ENCODE measurements at regions not wholly inside any gene's neighbourhood (a gene's known extent, or its start where the extent isn't known, plus 50 kb on each side); places are given as distances from the start of the nearest gene placed in this dataset.

DNA sequence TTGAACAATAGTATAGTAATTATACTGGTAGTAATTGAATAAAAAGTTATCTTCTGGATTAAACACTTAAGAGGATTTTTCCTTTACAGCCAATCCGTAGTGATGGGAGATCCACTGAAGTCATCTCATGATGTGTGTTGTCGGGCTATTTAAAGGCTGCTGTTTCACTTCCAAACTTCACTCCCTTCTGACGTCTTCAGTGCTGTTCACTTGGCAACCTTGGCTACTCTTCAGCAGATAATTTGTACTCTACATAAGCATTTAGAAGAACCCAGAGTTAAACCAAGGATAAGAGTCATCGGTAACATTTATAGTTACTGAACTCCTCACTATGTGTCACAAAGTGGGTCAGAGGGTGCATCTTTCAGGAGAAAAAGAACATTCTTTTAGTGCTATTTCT, 179.1 kb upstream of the EYA4 start:
- TF ChIP-seq EZH2phosphoT487 (IDR thresholded peaks at IDR 0.05; ENCODE audit: low read depth, severe bottlenecking, unreplicated experiment): no peak
- TF ChIP-seq, protein P1, sequence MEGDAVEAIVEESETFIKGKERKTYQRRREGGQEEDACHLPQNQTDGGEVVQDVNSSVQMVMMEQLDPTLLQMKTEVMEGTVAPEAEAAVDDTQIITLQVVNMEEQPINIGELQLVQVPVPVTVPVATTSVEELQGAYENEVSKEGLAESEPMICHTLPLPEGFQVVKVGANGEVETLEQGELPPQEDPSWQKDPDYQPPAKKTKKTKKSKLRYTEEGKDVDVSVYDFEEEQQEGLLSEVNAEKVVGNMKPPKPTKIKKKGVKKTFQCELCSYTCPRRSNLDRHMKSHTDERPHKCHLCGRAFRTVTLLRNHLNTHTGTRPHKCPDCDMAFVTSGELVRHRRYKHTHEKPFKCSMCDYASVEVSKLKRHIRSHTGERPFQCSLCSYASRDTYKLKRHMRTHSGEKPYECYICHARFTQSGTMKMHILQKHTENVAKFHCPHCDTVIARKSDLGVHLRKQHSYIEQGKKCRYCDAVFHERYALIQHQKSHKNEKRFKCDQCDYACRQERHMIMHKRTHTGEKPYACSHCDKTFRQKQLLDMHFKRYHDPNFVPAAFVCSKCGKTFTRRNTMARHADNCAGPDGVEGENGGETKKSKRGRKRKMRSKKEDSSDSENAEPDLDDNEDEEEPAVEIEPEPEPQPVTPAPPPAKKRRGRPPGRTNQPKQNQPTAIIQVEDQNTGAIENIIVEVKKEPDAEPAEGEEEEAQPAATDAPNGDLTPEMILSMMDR (IDR thresholded peaks at IDR 0.05; ENCODE audit: poor library complexity): no peak
- no peak for TF ChIP-seq EZH2 (IDR thresholded peaks at IDR 0.05; ENCODE audit: borderline replicate concordance)
- Histone ChIP-seq H3K27ac (no peak overlapping the region), H3K4me3 (no peak overlapping the region), H3K36me3 (replicated peaks; ENCODE audit: insufficient read depth, low read depth) (no peaks in the 10 kb centered on the region), H4K20me1 (ENCODE audit: insufficient read depth, poor library complexity, severe bottlenecking) (no peaks in the 10 kb centered on the region), H3K79me2 (no peaks in the 10 kb centered on the region), H3K27me3 (peaks cover 4% of the 10 kb centered on the region), H3K9me3 (ENCODE audit: low read depth) (no peaks in the 10 kb centered on the region), H3K9me2 (replicated peaks; ENCODE audit: insufficient read depth) (no peaks in the 10 kb centered on the region), H3K4me1 (ENCODE audit: insufficient read depth) (no peaks in the 10 kb centered on the region), H2AFZ (no peak overlapping the region), H3K4me2 (no peak overlapping the region)
- no peak for DNase-seq (ENCODE audit: low spot score)
- 79% methylated on average over 4 of the region's 4 CpGs for WGBS (ENCODE audit: low lambda C conversion rate, missing lambda C conversion rate)

DNA sequence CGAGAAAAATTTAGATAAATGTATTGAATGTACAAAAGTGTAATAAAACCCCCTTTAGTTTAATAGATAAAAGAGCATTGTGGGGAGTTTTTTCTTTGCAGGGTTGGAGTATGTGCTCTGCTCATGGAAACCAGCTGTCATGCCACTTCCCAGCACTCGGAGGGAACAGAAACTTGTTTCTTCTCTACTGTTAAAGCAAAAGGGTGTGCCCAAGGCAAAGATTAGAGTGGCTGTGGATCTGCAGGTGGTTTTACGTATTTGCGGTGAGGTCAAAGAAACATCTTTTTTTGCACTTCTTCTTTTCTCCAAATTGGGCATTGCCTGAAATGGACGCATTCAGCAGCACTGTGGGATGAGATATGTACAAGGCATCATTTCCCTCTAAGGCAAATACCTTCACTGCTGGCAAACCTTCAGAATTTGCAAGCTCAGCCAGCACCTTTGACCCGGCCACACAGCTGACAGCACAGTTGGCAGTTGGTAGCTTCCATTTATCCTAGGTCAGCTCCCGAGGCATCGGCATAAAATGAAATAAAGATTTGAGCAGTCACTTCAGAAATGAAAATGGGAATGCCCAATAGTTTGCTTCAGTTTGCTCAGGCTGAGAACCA, 178.4 kb upstream of the EYA4 start:
- Histone ChIP-seq H2AFZ (no peak overlapping the region), H3K4me2 (no peak overlapping the region)
- WGBS (ENCODE audit: low lambda C conversion rate, missing lambda C conversion rate): 88% methylated on average over 8 of the region's 8 CpGs

DNA sequence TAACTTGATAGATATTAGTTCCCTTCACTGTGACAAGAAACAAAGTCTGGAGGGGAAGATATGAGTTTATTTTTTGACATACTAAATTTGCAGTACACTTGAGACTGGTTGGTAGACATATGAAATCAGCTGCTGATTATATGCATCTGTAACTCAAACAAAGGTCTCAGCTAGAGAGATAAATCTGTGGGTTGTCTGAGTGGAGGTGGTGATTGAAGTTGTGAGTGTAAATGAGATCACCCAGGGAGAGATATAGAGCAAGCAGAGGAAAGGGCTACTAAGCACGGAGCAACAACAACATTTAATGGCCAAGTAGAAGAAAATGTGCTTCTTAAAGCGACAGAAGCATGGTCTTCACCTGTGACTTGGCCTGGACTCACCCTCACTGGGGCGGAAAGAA, 173.2 kb upstream of the EYA4 start:
- no peaks in the 10 kb centered on the region for H3K9me2 ChIP-seq (replicated peaks; ENCODE audit: insufficient read depth)
- no peak overlapping the region for H3K4me2 ChIP-seq
- TF ChIP-seq EZH2phosphoT487 (IDR thresholded peaks at IDR 0.05; ENCODE audit: low read depth, severe bottlenecking, unreplicated experiment) (no peak), EZH2 (IDR thresholded peaks at IDR 0.05; ENCODE audit: borderline replicate concordance) (no peak)
- TF ChIP-seq, protein P1 (IDR thresholded peaks at IDR 0.05; ENCODE audit: poor library complexity): no peak
- H3K9me3 ChIP-seq (ENCODE audit: low read depth): no peaks in the 10 kb centered on the region
- H2AFZ ChIP-seq: no peak overlapping the region
- no peaks in the 10 kb centered on the region for H3K36me3 ChIP-seq (replicated peaks; ENCODE audit: insufficient read depth, low read depth)
- H4K20me1 ChIP-seq (ENCODE audit: insufficient read depth, poor library complexity, severe bottlenecking): no peaks in the 10 kb centered on the region
- H3K27me3 ChIP-seq: no peaks in the 10 kb centered on the region
- H3K27ac ChIP-seq: no peak overlapping the region
- no peaks in the 10 kb centered on the region for H3K79me2 ChIP-seq
- no peaks in the 10 kb centered on the region for H3K4me1 ChIP-seq (ENCODE audit: insufficient read depth)
- WGBS (ENCODE audit: low lambda C conversion rate, missing lambda C conversion rate): 82% methylated on average over 3 of the region's 3 CpGs
- H3K4me3 ChIP-seq: no peak overlapping the region
- no peak for DNase-seq (ENCODE audit: low spot score)

More for the DNA sequence above, 178.4 kb upstream of the EYA4 start:
- H3K79me2 ChIP-seq: no peaks in the 10 kb centered on the region
- no peak overlapping the region for H3K27ac ChIP-seq
- peaks cover 4% of the 10 kb centered on the region for H3K27me3 ChIP-seq
- H3K36me3 ChIP-seq (replicated peaks; ENCODE audit: insufficient read depth, low read depth): no peaks in the 10 kb centered on the region
- no peaks in the 10 kb centered on the region for H3K9me2 ChIP-seq (replicated peaks; ENCODE audit: insufficient read depth)
- no peaks in the 10 kb centered on the region for H4K20me1 ChIP-seq (ENCODE audit: insufficient read depth, poor library complexity, severe bottlenecking)
- no peaks in the 10 kb centered on the region for H3K4me1 ChIP-seq (ENCODE audit: insufficient read depth)
- no peaks in the 10 kb centered on the region for H3K9me3 ChIP-seq (ENCODE audit: low read depth)
- H3K4me3 ChIP-seq: no peak overlapping the region
- DNase-seq (ENCODE audit: low spot score): no peak
- TF ChIP-seq, protein P1 (IDR thresholded peaks at IDR 0.05; ENCODE audit: poor library complexity): no peak
- TF ChIP-seq EZH2 (IDR thresholded peaks at IDR 0.05; ENCODE audit: borderline replicate concordance) (no peak), EZH2phosphoT487 (IDR thresholded peaks at IDR 0.05; ENCODE audit: low read depth, severe bottlenecking, unreplicated experiment) (no peak)
